ENCODE measurements at regions not wholly inside any gene's neighbourhood (a gene's known extent, or its start where the extent isn't known, plus 50 kb on each side); places are given as distances from the start of the nearest gene placed in this dataset.
"Not testable (repeated sequence)": the region's sequence is repeated elsewhere in the genome, so short reads cannot be mapped to it uniquely, and the experiment has no call there.

GRCh38 chr5:98391921-98392625 lies 381.4 kb upstream of the RGMB start:
- FAIRE-seq = no peak
- TF ChIP-seq TAF1 (IDR thresholded peaks at IDR 0.05; ENCODE audit: low read depth, low read length) (no peak), POLR2A (IDR thresholded peaks at IDR 0.05; ENCODE audit: low read depth, low read length) (no peak), POU2F2 (IDR thresholded peaks at IDR 0.05; ENCODE audit: low read depth, low read length) (no peak), SPI1 (IDR thresholded peaks at IDR 0.05; ENCODE audit: low read depth, low read length) (no peak)
- DNase-seq (ENCODE audit: insufficient read length, low spot score) = no peak

- not testable (repeated sequence) for FAIRE-seq; DNase-seq (ENCODE audit: insufficient read length, low spot score)
These were observed 380.3 kb upstream of the RGMB start for GRCh38 chr5:98393205-98393604.

GRCh38 chr5:98397081-98397480 lies 376.4 kb upstream of the RGMB start:
- TF ChIP-seq POLR2A (IDR thresholded peaks at IDR 0.05; ENCODE audit: low read depth, low read length) (no peak), POLR2AphosphoS5 (IDR thresholded peaks at IDR 0.05; ENCODE audit: low read depth, low read length) (no peak), SPI1 (IDR thresholded peaks at IDR 0.05; ENCODE audit: low read depth, low read length) (no peak), PAX5 (IDR thresholded peaks at IDR 0.05; ENCODE audit: insufficient read depth, low read length, severe bottlenecking) (no peak), POU2F2 (IDR thresholded peaks at IDR 0.05; ENCODE audit: low read depth, low read length) (no peak), TAF1 (IDR thresholded peaks at IDR 0.05; ENCODE audit: low read depth, low read length) (no peak)
- FAIRE-seq (no peak), DNase-seq (ENCODE audit: insufficient read length, low spot score) (no peak)

- TF ChIP-seq POU2F2 (IDR thresholded peaks at IDR 0.05; ENCODE audit: low read depth, low read length) = no peak
- TF ChIP-seq POLR2AphosphoS5 (IDR thresholded peaks at IDR 0.05; ENCODE audit: low read depth, low read length) = no peak
- TF ChIP-seq PAX5 (IDR thresholded peaks at IDR 0.05; ENCODE audit: insufficient read depth, low read length, severe bottlenecking) = no peak
- TF ChIP-seq SPI1 (IDR thresholded peaks at IDR 0.05; ENCODE audit: low read depth, low read length) = no peak
- no peak for TF ChIP-seq TAF1 (IDR thresholded peaks at IDR 0.05; ENCODE audit: low read depth, low read length)
- TF ChIP-seq POLR2A (IDR thresholded peaks at IDR 0.05; ENCODE audit: low read depth, low read length) = no peak
- DNase-seq (ENCODE audit: insufficient read length, low spot score) (no peak), FAIRE-seq (no peak)
These were observed 375.0 kb upstream of the RGMB start for GRCh38 chr5:98398465-98398864.

- TF ChIP-seq SPI1 (IDR thresholded peaks at IDR 0.05; ENCODE audit: low read depth, low read length) (no peak), POLR2A (IDR thresholded peaks at IDR 0.05; ENCODE audit: low read depth, low read length) (no peak), PAX5 (IDR thresholded peaks at IDR 0.05; ENCODE audit: insufficient read depth, low read length, severe bottlenecking) (no peak), POU2F2 (IDR thresholded peaks at IDR 0.05; ENCODE audit: low read depth, low read length) (no peak), TAF1 (IDR thresholded peaks at IDR 0.05; ENCODE audit: low read depth, low read length) (no peak), POLR2AphosphoS5 (IDR thresholded peaks at IDR 0.05; ENCODE audit: low read depth, low read length) (no peak)
- FAIRE-seq (no peak), DNase-seq (ENCODE audit: insufficient read length, low spot score) (no peak)
These were observed 371.8 kb upstream of the RGMB start for GRCh38 chr5:98401656-98402055.

- FAIRE-seq (no peak), DNase-seq (ENCODE audit: insufficient read length, low spot score) (no peak)
- TF ChIP-seq POU2F2 (IDR thresholded peaks at IDR 0.05; ENCODE audit: low read depth, low read length) (no peak), POLR2AphosphoS5 (IDR thresholded peaks at IDR 0.05; ENCODE audit: low read depth, low read length) (no peak), POLR2A (IDR thresholded peaks at IDR 0.05; ENCODE audit: low read depth, low read length) (no peak), PAX5 (IDR thresholded peaks at IDR 0.05; ENCODE audit: insufficient read depth, low read length, severe bottlenecking) (no peak), TAF1 (IDR thresholded peaks at IDR 0.05; ENCODE audit: low read depth, low read length) (no peak), SPI1 (IDR thresholded peaks at IDR 0.05; ENCODE audit: low read depth, low read length) (no peak)
These were observed 371.3 kb upstream of the RGMB start for GRCh38 chr5:98402130-98402529.

- TF ChIP-seq POLR2AphosphoS5 (IDR thresholded peaks at IDR 0.05; ENCODE audit: low read depth, low read length) (no peak), PAX5 (IDR thresholded peaks at IDR 0.05; ENCODE audit: insufficient read depth, low read length, severe bottlenecking) (no peak), SPI1 (IDR thresholded peaks at IDR 0.05; ENCODE audit: low read depth, low read length) (no peak), POLR2A (IDR thresholded peaks at IDR 0.05; ENCODE audit: low read depth, low read length) (no peak), TAF1 (IDR thresholded peaks at IDR 0.05; ENCODE audit: low read depth, low read length) (no peak), POU2F2 (IDR thresholded peaks at IDR 0.05; ENCODE audit: low read depth, low read length) (no peak)
- DNase-seq (ENCODE audit: insufficient read length, low spot score) (no peak), FAIRE-seq (no peak)
These were observed 370.3 kb upstream of the RGMB start for GRCh38 chr5:98403131-98403530.

- FAIRE-seq (no peak), DNase-seq (ENCODE audit: insufficient read length, low spot score) (no peak)
- TF ChIP-seq PAX5 (IDR thresholded peaks at IDR 0.05; ENCODE audit: insufficient read depth, low read length, severe bottlenecking) (no peak), POLR2A (IDR thresholded peaks at IDR 0.05; ENCODE audit: low read depth, low read length) (no peak), POLR2AphosphoS5 (IDR thresholded peaks at IDR 0.05; ENCODE audit: low read depth, low read length) (no peak), POU2F2 (IDR thresholded peaks at IDR 0.05; ENCODE audit: low read depth, low read length) (no peak), TAF1 (IDR thresholded peaks at IDR 0.05; ENCODE audit: low read depth, low read length) (no peak), SPI1 (IDR thresholded peaks at IDR 0.05; ENCODE audit: low read depth, low read length) (no peak)
These were observed 358.5 kb upstream of the RGMB start for GRCh38 chr5:98414938-98415337.

GRCh38 chr5:98415663-98416062 lies 357.8 kb upstream of the RGMB start:
- TF ChIP-seq SPI1 (IDR thresholded peaks at IDR 0.05; ENCODE audit: low read depth, low read length) = no peak
- TF ChIP-seq POLR2AphosphoS5 (IDR thresholded peaks at IDR 0.05; ENCODE audit: low read depth, low read length) = no peak
- TF ChIP-seq POU2F2 (IDR thresholded peaks at IDR 0.05; ENCODE audit: low read depth, low read length) = no peak
- no peak for TF ChIP-seq POLR2A (IDR thresholded peaks at IDR 0.05; ENCODE audit: low read depth, low read length)
- no peak for TF ChIP-seq TAF1 (IDR thresholded peaks at IDR 0.05; ENCODE audit: low read depth, low read length)
- TF ChIP-seq PAX5 (IDR thresholded peaks at IDR 0.05; ENCODE audit: insufficient read depth, low read length, severe bottlenecking) = no peak
- FAIRE-seq (no peak), DNase-seq (ENCODE audit: insufficient read length, low spot score) (no peak)

GRCh38 chr5:98416541-98416940 lies 356.9 kb upstream of the RGMB start:
- TF ChIP-seq POLR2AphosphoS5 (IDR thresholded peaks at IDR 0.05; ENCODE audit: low read depth, low read length) = no peak
- no peak for TF ChIP-seq SPI1 (IDR thresholded peaks at IDR 0.05; ENCODE audit: low read depth, low read length)
- TF ChIP-seq POU2F2 (IDR thresholded peaks at IDR 0.05; ENCODE audit: low read depth, low read length) = no peak
- TF ChIP-seq PAX5 (IDR thresholded peaks at IDR 0.05; ENCODE audit: insufficient read depth, low read length, severe bottlenecking) = no peak
- TF ChIP-seq POLR2A (IDR thresholded peaks at IDR 0.05; ENCODE audit: low read depth, low read length) = no peak
- TF ChIP-seq TAF1 (IDR thresholded peaks at IDR 0.05; ENCODE audit: low read depth, low read length) = no peak
- FAIRE-seq (no peak), DNase-seq (ENCODE audit: insufficient read length, low spot score) (no peak)
